Esophagus muscularis mucosa (tissue), 3 donors: ENCODE measurements at regions not wholly inside any gene's neighbourhood (a gene's known extent, or its start where the extent isn't known, plus 50 kb on each side); places are given as distances from the start of the nearest gene placed in this dataset.

Experiments
- EP300 ChIP-seq: sonication (generic); formaldehyde crosslinking; IDR thresholded peaks from one replicate; pipeline ENCODE4 v1.6.1; 2017; ENCODE audit warnings: antibody characterized with exemption
- TF ChIP-seq, protein P1 (sequence below), 3 experiments: fragments of 200-600 bp in 2 of 3; fragments of 450-650 bp in 1 of 3; sonication (generic) in 2 of 3; IDR thresholded peaks; one replicate each; pipeline ENCODE4 v1.5.1; 2017 to 2019; ENCODE audit warnings: antibody characterized with exemption in 3 of 3, mild to moderate bottlenecking in 2 of 3, moderate library complexity in 1 of 3

DNA sequence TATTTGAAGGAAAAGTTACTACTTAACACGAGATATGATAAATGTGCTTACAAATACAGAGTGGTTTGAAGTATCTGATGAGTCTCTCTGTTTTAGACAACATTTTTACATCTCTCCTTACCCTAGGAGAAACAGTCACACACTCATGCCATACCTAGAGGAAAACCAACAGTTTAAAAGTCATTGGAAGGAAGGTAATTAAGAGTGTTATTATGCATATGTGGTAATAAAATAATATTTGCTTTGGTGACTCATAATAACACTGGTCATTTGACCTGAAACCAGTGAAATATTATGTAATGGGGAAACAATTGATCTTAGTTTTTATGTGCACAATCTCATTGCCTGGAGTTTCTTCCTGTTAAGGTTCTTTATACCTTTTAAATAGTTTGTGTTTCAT is 136.9 kb upstream of the SOX21 start:
- TF ChIP-seq, protein P1, sequence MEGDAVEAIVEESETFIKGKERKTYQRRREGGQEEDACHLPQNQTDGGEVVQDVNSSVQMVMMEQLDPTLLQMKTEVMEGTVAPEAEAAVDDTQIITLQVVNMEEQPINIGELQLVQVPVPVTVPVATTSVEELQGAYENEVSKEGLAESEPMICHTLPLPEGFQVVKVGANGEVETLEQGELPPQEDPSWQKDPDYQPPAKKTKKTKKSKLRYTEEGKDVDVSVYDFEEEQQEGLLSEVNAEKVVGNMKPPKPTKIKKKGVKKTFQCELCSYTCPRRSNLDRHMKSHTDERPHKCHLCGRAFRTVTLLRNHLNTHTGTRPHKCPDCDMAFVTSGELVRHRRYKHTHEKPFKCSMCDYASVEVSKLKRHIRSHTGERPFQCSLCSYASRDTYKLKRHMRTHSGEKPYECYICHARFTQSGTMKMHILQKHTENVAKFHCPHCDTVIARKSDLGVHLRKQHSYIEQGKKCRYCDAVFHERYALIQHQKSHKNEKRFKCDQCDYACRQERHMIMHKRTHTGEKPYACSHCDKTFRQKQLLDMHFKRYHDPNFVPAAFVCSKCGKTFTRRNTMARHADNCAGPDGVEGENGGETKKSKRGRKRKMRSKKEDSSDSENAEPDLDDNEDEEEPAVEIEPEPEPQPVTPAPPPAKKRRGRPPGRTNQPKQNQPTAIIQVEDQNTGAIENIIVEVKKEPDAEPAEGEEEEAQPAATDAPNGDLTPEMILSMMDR (IDR thresholded peaks at IDR 0.05): no peak
- TF ChIP-seq EP300: no peak
